Trophoblast cell (in vitro differentiated cells and primary cell): ENCODE measurements at regions not wholly inside any gene's neighbourhood (a gene's known extent, or its start where the extent isn't known, plus 50 kb on each side); places are given as distances from the start of the nearest gene placed in this dataset.

Experiments
- DNase-seq, 2 donors: peaks; one replicate each; pipeline ENCODE4 v3.0.0-alpha.2; 2016
- H2AFZ ChIP-seq: 2 replicates; pipeline ENCODE4 v1.6.1; 2013; ENCODE audit warnings: low read length, moderate library complexity, mild to moderate bottlenecking; ENCODE audit not compliant: insufficient read depth, poor library complexity
- H2AK5ac ChIP-seq: 2 replicates; pipeline ENCODE4 v1.6.1; 2013; ENCODE audit warnings: mild to moderate bottlenecking, low read length
- H2BK120ac ChIP-seq: 2 replicates; pipeline ENCODE4 v1.6.1; 2013; ENCODE audit warnings: low read length, mild to moderate bottlenecking, moderate library complexity; ENCODE audit not compliant: insufficient read depth, poor library complexity
- H2BK12ac ChIP-seq: 2 replicates; pipeline ENCODE4 v1.6.1; 2013; ENCODE audit warnings: mild to moderate bottlenecking, low read length, moderate library complexity
- H2BK5ac ChIP-seq: 2 replicates; pipeline ENCODE4 v1.6.1; 2013; ENCODE audit warnings: low read length, low read depth, moderate library complexity, mild to moderate bottlenecking; ENCODE audit not compliant: poor library complexity
- H3K14ac ChIP-seq: 2 replicates; pipeline ENCODE4 v1.6.1; 2013; ENCODE audit warnings: mild to moderate bottlenecking, low read length
- H3K18ac ChIP-seq: 2 replicates; pipeline ENCODE4 v1.6.1; 2013; ENCODE audit warnings: mild to moderate bottlenecking, low read length
- H3K23ac ChIP-seq: 2 replicates; pipeline ENCODE4 v1.6.1; 2013; ENCODE audit warnings: low read length
- H3K27ac ChIP-seq: 2 replicates; pipeline ENCODE4 v1.5.1; 2013; ENCODE audit warnings: low read depth, mild to moderate bottlenecking, inconsistent platforms, low read length, moderate library complexity
- H3K27me3 ChIP-seq: 2 replicates; pipeline ENCODE4 v1.6.1; 2013; ENCODE audit warnings: inconsistent platforms, mild to moderate bottlenecking, low read length, moderate library complexity; ENCODE audit not compliant: insufficient read depth
- H3K36me3 ChIP-seq, 2 experiments: 1 replicate in 1 of 2; 2 replicates in 1 of 2; pipeline ENCODE4 v1.6.1; 2013; ENCODE audit warnings: low read length in 2 of 2, mild to moderate bottlenecking in 2 of 2, moderate library complexity in 1 of 2; ENCODE audit not compliant: insufficient read depth in 2 of 2, control insufficient read depth in 1 of 2
- H3K4ac ChIP-seq: 2 replicates; pipeline ENCODE4 v1.6.1; 2013; ENCODE audit warnings: low read depth, mild to moderate bottlenecking, low read length, moderate library complexity
- H3K4me1 ChIP-seq, 2 experiments: 1 replicate in 1 of 2; 2 replicates in 1 of 2; pipeline ENCODE4 v1.6.1; 2013; ENCODE audit warnings: low read length in 2 of 2, mild to moderate bottlenecking in 2 of 2, moderate library complexity in 1 of 2; ENCODE audit not compliant: insufficient read depth in 2 of 2, control insufficient read depth in 1 of 2
- H3K4me2 ChIP-seq: 2 replicates; pipeline ENCODE4 v1.6.1; 2013; ENCODE audit warnings: inconsistent platforms, mild to moderate bottlenecking, low read length, moderate library complexity
- H3K4me3 ChIP-seq: 2 replicates; pipeline ENCODE4 v1.5.1; 2013; ENCODE audit warnings: mild to moderate bottlenecking, low read depth, low read length, inconsistent platforms
- H3K79me1 ChIP-seq: one replicate; pipeline ENCODE4 v1.6.1; 2013; ENCODE audit warnings: low read length
- H3K79me2 ChIP-seq: 2 replicates; pipeline ENCODE4 v1.6.1; 2013; ENCODE audit warnings: low read length, mild to moderate bottlenecking; ENCODE audit not compliant: control insufficient read depth, insufficient read depth, poor library complexity
- H3K9ac ChIP-seq: 2 replicates; pipeline ENCODE4 v1.6.1; 2013; ENCODE audit warnings: mild to moderate bottlenecking, low read length
- H3K9me3 ChIP-seq: 2 replicates; pipeline ENCODE4 v1.6.1; 2013; ENCODE audit warnings: low read depth, mild to moderate bottlenecking, control low read depth, inconsistent platforms, low read length; ENCODE audit not compliant: insufficient read depth
- H4K12ac ChIP-seq: 2 replicates; pipeline ENCODE4 v1.6.1; 2013; ENCODE audit warnings: low read depth, mild to moderate bottlenecking, low read length, moderate library complexity
- H4K8ac ChIP-seq: 2 replicates; pipeline ENCODE4 v1.6.1; 2013; ENCODE audit warnings: low read depth, mild to moderate bottlenecking, low read length, moderate library complexity
- H4K91ac ChIP-seq: one replicate; pipeline ENCODE4 v1.6.1; 2013; ENCODE audit warnings: low read depth, mild to moderate bottlenecking, low read length, moderate library complexity
- WGBS: extraction: QIAGEN DNeasy Blood & Tissue Kit; methylation state at CpG from one replicate; pipeline ENCODE4 v1.1.7; 2013; ENCODE audit warnings: missing lambda C conversion rate; ENCODE audit not compliant: insufficient read length, insufficient coverage; ENCODE audit errors: extremely low coverage; 5-methylcytosine and 5-hydroxymethylcytosine counted together

DNA sequence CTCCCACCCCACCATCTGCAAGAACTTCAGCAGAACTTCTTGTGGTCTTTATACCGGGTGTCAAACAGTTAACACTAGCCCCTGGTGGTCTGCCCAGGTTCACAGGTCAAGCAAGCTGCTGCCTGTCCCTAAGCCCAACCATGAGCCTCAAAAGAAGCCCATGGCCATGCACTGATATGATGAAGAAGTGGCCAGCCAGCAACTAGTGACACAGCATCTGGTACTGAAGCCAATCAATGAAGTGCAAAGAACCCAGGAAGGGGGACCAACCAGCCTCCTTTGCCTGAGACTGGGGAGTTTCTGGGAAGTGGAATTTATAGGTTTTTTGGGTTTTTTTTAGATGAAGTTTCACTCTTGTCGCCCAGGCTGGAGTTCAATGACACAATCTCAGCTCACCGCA, 127.8 kb downstream of the MAFB start:
- Histone ChIP-seq H2BK5ac (no peak overlapping the region), H2BK120ac (no peak overlapping the region), H4K91ac (no peak overlapping the region), H3K27ac (no peak overlapping the region), H3K9me3 (no peaks in the 10 kb centered on the region), H4K12ac (no peak overlapping the region), H3K36me3 (no peaks in the 10 kb centered on the region), H3K9ac (no peak overlapping the region), H3K4me2 (no peak overlapping the region), H2AK5ac (no peak overlapping the region), H4K8ac (no peak overlapping the region), H2BK12ac (no peak overlapping the region), H3K4ac (no peak overlapping the region), H3K79me2 (no peaks in the 10 kb centered on the region), H3K4me1 (peaks cover 18% of the 10 kb centered on the region in 2 experiments), H3K4me3 (no peak overlapping the region), H3K23ac (no peak overlapping the region), H2AFZ (no peak overlapping the region), H3K27me3 (no peaks in the 10 kb centered on the region), H3K14ac (no peak overlapping the region), H3K79me1 (peaks cover 4% of the 10 kb centered on the region), H3K18ac (no peak overlapping the region)
- DNase-seq = no peak
- WGBS = no CpG with 5 or more reads among the region's 3 CpGs

DNA sequence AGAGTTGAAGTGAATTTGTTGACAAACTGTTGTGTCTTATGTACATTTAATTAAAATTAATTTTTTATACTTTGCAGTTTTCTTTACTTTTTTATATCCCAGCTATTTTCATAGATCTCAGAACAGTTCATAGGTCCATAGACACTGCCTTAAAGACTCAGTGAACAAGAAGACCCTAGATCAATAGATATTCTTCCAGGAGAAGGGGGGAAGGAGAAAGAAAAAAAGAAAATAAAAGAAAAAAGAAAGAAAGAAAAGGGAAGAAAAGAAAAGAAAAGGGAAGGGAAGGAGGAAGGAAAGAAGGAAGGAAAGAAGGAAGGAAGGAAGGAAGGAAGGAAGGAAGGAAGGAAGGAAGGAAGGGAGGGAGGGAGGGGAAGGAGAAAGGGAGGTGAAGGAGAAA, 130.8 kb downstream of the MAFB start:
- no peak overlapping the region for H2AK5ac ChIP-seq
- H3K27me3 ChIP-seq = no peaks in the 10 kb centered on the region
- H3K79me2 ChIP-seq = no peaks in the 10 kb centered on the region
- H4K12ac ChIP-seq = no peak overlapping the region
- no peak overlapping the region for H3K23ac ChIP-seq
- H3K18ac ChIP-seq = no peak overlapping the region
- H3K4me1 ChIP-seq = peaks cover 4 to 6% of the 10 kb centered on the region in 2 experiments
- no peak overlapping the region for H4K91ac ChIP-seq
- H3K9ac ChIP-seq = no peak overlapping the region
- H2BK5ac ChIP-seq = no peak overlapping the region
- H3K4me2 ChIP-seq = no peak overlapping the region
- DNase-seq = no peak
- no peak overlapping the region for H4K8ac ChIP-seq
- no peak overlapping the region for H3K4ac ChIP-seq
- H3K9me3 ChIP-seq = no peaks in the 10 kb centered on the region
- H3K79me1 ChIP-seq = no peaks in the 10 kb centered on the region
- no peak overlapping the region for H2AFZ ChIP-seq
- no peak overlapping the region for H3K27ac ChIP-seq
- no peak overlapping the region for H2BK120ac ChIP-seq
- no peak overlapping the region for H3K14ac ChIP-seq
- H3K4me3 ChIP-seq = no peak overlapping the region
- H2BK12ac ChIP-seq = no peak overlapping the region
- H3K36me3 ChIP-seq = no peaks in the 10 kb centered on the region

- Histone ChIP-seq H3K9ac (no peak overlapping the region), H3K9me3 (no peaks in the 10 kb centered on the region), H3K4me3 (no peak overlapping the region), H3K27ac (no peak overlapping the region), H4K91ac (no peak overlapping the region), H3K36me3 (no peaks in the 10 kb centered on the region), H3K4me2 (no peak overlapping the region), H3K4me1 (no peaks in the 10 kb centered on the region), H4K8ac (no peak overlapping the region), H2BK5ac (no peak overlapping the region), H3K4ac (no peak overlapping the region), H3K23ac (no peak overlapping the region), H2BK120ac (no peak overlapping the region), H3K79me1 (no peaks in the 10 kb centered on the region), H3K79me2 (no peaks in the 10 kb centered on the region), H2AFZ (no peak overlapping the region), H3K14ac (no peak overlapping the region), H2AK5ac (no peak overlapping the region), H2BK12ac (no peak overlapping the region), H4K12ac (no peak overlapping the region), H3K27me3 (no peaks in the 10 kb centered on the region), H3K18ac (no peak overlapping the region)
- DNase-seq = no peak
- WGBS = no CpG with 5 or more reads among the region's 1 CpG
These were observed 137.9 kb downstream of the MAFB start for GRCh38 chr20:40551125-40551530.

DNA sequence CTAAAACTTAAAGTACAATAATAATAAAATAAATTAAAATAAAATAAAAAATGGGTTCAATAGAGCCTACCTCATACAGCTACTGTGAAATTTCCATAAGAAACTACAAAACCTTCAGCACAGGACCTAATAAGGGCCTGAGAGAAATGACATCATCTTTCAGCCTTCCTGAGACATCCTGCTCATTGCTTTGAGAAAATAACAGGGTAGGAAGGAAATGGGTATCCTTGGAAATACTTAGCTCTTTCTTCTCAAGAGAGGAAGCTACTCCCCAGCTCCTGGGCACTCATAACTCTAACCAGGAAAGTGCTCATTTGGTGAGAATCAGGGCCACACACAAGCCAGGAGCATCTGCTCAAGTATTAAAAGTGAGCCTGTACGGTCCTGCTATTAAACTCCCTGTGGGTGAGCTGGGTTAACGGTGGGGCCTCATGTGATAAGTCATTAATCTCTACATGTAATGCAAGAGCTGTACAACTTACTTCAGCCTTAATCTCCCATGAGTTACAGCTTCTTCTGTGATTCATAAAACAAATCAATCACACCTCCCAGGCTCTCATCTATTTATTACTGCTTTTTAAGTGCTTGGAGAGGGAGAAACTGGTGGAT, 141.4 kb downstream of the MAFB start:
- H4K91ac ChIP-seq = no peak overlapping the region
- H2BK120ac ChIP-seq = no peak overlapping the region
- H4K8ac ChIP-seq = no peak overlapping the region
- H3K4me2 ChIP-seq = no peak overlapping the region
- H3K27ac ChIP-seq = no peak overlapping the region
- no peak overlapping the region for H3K4me3 ChIP-seq
- H3K23ac ChIP-seq = no peak overlapping the region
- H2AFZ ChIP-seq = no peak overlapping the region
- WGBS = no CpG with 5 or more reads among the region's 2 CpGs
- no peaks in the 10 kb centered on the region for H3K4me1 ChIP-seq
- H3K18ac ChIP-seq = no peak overlapping the region
- H2AK5ac ChIP-seq = no peak overlapping the region
- no peaks in the 10 kb centered on the region for H3K79me2 ChIP-seq
- no peaks in the 10 kb centered on the region for H3K27me3 ChIP-seq
- no peak overlapping the region for H2BK5ac ChIP-seq
- H3K79me1 ChIP-seq = no peaks in the 10 kb centered on the region
- no peak overlapping the region for H4K12ac ChIP-seq
- no peak overlapping the region for H3K9ac ChIP-seq
- H3K9me3 ChIP-seq = no peaks in the 10 kb centered on the region
- no peak overlapping the region for H3K14ac ChIP-seq
- no peaks in the 10 kb centered on the region for H3K36me3 ChIP-seq
- no peak overlapping the region for H2BK12ac ChIP-seq
- H3K4ac ChIP-seq = no peak overlapping the region
- no peak for DNase-seq
